RCC 7860 (cell line): ENCODE measurements at regions not wholly inside any gene's neighbourhood (a gene's known extent, or its start where the extent isn't known, plus 50 kb on each side); places are given as distances from the start of the nearest gene placed in this dataset.

Experiments used
- DNase-seq: peaks from one replicate; pipeline ENCODE4 v3.0.0-alpha.2; 2015; ENCODE audit warnings: low spot score
- FAIRE-seq: peaks from 2 replicates; lab custom pipeline; 2012; peaks lifted over from hg19 to GRCh38; lab: Jason Lieb, UNC

DNA sequence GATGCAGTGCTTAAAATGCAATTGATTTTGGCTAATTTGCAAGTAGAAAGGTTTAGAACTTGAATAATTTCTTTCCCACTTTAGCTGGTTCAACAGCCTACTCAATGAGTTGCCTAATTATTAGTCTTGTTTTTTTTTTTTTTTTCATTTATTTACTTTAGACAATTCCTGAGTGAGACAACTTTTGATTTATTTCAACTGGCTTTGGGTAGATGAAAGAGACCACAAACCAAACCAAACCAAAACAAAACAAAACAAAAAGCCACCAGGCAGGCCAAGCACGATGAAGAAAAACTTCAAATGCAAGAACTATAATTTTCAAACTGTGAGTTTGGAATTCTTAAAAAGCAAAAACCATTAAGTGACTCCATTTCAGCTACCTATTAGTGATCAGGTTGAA, 469.9 kb downstream of the GBE1 start:
- no peak for FAIRE-seq
- DNase-seq, result no peak

DNA sequence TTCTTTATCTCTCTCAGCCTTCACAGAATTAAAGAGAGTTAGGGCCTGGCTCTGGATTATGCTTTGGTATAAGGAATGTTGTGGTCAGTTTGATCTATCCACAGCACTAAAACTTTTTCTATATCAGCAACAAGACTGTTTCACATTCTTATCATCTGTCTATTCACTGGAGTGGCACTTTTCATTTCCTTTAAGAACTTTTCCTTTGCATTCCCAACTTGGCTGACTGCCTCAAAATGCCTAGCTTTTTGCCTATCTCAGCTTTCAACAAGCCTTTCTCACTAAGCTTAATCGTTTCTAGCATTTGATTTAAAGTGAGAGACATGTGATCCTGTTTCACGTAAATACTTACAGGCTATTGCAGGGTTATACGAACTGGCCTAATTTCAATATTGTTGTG, 471.8 kb downstream of the GBE1 start:
- DNase-seq (peak; percentile 11), FAIRE-seq (peak; percentile 68)

DNA sequence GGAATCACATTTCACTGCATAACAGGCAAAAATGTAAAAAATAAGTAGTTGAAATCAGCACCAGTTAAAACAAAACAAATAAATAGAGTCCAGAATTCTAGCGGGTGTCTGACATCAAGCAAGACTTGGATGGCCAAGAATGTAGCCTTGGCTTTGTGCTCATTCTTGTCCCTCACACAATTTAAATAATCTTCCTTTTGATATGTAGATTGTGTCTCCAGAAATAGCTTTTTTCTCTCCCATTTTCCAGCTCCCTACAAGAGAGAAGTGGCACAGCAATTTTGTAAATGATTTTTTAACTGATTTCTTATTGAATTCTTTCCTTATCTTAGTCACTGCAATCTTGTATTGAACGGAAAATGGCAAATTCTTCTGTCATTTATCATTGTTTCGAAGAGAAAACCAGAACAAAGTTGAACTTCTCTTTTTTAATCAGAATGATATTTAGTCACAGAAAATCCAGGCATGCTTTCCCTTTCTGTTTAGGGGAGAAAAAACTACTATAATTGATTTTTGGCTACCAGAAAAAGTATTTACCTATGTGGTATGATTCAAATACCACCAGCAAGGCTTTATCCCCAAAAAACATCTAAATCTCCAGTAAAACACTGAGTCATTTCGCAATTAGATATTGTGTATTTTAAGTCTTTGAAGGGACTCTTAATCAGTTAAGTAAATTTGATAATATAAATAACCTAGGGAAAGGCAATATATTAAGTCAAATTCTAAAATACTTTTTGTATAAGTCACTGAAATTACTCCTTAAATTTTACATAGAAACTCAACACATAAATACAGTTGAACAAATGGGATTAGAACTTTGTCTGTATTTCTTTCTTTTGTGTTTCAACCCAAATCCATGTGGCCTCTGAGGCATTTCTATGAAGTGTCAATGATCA, 481.7 kb downstream of the GBE1 start:
- peak; percentile 5 for DNase-seq
- FAIRE-seq, result peak; percentile 62

DNA sequence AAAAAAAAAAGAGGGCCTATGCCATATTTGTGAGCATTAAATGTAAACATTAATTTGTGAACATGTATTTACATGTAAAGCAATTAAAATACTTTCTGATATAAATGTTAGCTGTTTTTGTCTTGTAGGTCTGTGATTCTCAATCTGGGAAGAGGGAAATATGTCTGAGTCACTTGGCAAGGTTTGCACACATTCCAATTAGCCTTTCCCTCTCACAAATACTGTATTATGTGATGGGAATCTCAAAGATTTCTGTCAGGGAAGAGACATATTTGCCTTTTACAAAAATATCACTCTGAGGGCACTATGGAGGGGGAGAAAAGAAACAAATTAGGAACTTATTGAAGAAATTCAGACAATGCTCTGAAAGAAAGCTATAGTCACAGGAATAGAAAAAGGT, 483.6 kb downstream of the GBE1 start:
- DNase-seq, result no peak
- FAIRE-seq, result no peak

DNA sequence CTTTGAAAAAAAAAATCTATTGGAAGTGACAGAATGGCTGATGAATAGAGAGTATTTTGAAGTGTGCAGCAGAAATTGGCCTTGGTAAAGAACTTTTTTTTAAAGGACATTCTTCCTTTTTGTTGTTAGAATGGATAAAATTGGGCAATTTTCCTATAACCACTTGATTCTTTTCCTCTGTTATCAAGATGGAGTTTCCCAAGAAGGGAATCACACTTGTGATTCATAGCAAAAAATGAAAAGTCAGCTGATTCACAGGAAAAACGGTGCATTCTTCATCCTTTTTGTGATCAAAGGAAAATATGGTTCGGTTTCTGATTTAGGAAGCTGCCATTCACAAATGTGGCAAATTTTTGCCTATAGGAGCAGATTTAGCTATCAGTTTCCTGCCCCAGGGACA, 486.8 kb downstream of the GBE1 start:
- no peak for FAIRE-seq
- no peak for DNase-seq

DNA sequence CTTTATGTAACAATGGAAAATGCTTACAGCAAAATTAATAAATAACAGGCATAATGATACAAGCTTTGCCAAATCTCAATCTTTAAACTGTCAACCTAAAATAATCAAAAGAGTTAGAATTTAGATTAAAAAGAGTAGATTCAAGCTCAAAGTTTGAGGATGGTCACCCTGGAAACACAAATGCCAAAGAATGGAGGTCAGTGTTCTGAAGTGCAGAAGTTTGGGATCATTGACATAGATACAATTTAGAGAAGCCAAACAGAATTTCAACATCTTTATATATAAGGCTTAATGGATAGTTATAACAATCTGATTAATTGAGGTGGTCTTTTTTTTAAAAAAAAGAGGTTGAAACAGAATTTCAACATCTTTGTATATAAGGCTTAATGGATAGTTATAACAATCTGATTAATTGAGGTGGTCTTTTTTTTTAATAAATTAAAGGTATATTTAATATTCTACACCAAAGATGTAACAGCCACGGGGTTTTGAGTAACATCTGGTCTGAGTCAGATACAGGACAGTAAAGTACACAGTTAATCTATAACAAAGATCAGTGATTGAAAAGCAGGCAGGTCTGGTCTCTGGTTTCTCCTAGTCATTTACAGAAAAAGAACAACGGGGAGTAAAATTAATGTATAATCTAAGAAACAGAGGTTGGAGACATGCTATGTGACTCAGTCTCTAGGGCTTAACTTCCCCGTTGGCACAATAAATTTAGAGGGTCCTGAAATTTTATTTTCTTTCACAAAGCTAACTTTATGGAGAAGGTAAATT, 490.7 kb downstream of the GBE1 start:
- peak; percentile 99 for FAIRE-seq
- peak; percentile 83 for DNase-seq

DNA sequence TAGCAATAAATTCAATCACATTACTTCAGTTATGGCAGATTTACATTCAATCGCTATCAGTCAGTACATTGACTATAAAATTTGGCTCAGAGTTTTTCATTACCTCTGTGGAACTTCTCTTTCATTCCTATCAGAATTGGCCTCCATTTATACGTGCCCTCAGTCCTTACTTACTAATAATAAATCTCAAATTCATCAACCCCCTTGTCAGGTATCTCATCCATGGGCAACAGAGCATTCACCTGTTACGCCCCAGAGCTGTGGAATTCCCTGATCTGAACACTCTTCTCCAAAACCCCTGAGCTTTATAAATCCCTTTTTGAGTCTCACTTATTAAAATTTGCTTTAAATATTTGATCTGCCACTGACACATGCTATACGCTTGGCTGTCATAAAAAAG, 492.9 kb downstream of the GBE1 start:
- FAIRE-seq (peak; percentile 95), DNase-seq (peak; percentile 53)

DNA sequence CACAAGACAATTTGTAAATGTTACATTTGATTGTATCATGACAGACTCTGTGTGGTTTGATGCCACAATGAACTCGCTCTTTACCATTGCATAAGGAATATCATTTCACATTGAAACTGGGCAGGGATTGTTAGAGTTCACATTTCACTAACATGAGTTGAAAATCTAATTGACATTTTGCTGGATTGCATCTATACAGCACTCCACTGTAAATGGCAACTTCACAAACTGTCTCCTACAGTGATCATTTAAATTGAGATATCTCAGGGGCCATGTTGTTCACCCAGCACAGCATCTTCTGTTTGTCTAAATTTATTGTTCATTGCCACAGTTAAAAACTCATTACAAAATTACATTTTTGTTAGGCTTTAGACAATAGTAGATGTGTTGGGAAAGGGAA, 499.4 kb downstream of the GBE1 start:
- DNase-seq (no peak), FAIRE-seq (no peak)

DNA sequence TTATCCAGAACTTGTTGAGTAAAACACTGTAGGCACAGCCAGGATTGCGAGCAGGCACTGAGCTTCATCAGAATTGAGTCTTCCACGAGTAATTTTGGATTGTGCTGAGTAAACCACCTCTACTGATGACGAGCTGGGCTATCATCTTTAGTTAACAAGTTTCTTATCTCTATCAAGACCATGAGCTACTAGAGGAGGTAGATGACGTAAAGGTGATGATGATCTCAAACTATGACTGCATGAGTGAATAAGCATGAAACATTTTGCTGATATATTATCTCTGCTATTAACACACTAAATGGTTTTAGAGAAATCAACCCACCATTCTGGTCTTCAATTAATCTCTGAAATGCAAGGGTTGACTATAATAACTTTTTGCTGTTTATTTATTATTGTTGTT, 506.0 kb downstream of the GBE1 start:
- FAIRE-seq (no peak), DNase-seq (no peak)

DNA sequence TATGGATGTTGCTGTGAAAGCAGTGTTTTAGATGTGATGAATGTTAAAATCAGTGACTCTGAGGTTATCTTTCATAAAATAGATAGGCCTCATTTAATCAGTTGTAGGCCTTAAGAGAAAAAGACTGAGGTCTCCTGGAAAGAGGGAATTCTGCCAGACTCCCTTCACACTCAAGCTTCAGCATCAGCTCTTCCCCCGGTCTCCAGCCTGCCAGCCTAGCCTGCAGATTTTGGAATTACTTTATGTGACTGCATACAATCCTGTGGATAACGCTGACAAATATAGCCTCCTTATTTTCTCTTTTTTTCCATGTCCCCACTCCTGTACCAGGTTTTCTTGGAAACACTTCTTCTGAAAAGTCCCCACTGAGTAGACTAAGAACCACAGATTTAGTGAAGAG, 510.3 kb downstream of the GBE1 start:
- DNase-seq (no peak), FAIRE-seq (no peak)

DNA sequence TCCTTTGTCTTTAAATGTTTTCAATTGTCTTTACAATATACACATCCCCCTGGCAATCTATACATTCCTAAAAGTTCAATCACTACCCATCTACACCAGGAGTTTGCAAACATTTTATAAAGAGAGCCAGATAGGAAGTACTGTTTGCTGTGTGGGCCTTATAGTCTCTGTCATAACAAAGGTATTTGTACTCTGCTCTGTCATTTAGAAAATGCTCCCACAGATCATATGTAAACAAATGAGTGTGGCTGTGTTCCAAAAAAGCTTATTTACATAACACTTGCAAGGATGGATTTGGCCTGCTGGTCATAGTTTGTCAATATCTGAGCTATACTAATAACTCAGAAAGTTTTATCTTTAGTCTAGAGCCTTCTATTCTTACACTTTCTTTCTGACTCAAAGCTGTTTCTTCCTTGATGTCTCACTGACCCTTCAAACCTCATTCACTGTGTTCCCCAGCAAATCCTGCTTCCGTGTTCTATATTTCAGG, 511.9 kb downstream of the GBE1 start:
- DNase-seq (peak; percentile 20), FAIRE-seq (no peak)

DNA sequence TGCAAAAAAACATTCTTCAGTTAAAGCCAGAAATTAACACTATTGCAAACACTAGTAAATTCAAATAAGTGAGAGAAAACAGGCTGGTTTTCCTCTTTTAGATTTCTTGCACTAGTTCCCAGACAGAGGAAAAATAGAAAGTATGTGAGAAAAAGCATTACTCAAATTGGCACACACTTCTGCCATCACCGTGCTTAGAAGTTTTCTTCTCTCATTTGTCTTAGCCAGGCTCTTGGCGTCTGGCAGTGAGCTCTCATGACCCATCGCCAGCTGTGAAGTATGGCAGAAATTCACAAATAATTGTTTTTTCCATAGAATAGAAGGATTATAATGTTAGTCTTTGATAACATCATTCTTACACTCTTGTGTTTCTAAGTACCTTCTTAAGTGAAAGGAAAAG, 515.9 kb downstream of the GBE1 start:
- no peak for FAIRE-seq
- no peak for DNase-seq

DNA sequence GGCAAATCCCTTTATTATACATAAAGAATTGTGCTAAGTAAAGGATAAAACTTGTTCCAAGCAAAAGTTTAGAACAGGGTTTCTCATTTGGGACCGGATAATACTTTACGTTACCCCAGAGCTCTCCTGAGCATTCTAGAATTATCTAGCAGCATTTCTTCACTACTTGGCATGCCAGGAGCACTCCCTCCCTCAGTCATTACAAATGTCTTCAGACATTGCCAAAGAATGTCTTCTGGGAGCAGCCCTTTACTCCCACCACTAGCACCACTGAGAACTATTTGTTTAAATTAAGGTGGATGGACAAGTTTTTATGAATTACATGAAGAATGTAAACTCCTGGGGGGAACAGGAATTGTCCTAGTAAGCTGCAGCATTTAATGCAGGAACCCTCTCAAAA, 516.4 kb downstream of the GBE1 start:
- FAIRE-seq (no peak), DNase-seq (no peak)

DNA sequence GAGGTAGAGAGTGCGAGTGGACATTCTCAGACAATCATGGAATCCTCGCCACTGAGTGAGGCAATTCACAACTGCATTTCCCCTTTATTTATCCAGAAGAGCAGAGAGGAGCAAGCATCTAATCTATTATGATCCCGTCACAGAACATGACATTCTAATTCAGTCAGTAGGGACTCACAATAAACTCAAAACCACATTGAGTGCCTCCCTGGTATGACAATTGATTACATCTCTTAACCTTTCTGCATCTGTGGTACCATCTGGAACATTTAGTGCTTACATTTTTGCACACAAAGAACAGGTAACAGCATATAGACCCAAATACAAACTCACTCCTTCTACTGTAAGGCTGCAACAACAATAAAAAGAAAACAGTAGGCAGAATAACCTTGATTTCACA, 517.2 kb downstream of the GBE1 start:
- no peak for FAIRE-seq
- no peak for DNase-seq

DNA sequence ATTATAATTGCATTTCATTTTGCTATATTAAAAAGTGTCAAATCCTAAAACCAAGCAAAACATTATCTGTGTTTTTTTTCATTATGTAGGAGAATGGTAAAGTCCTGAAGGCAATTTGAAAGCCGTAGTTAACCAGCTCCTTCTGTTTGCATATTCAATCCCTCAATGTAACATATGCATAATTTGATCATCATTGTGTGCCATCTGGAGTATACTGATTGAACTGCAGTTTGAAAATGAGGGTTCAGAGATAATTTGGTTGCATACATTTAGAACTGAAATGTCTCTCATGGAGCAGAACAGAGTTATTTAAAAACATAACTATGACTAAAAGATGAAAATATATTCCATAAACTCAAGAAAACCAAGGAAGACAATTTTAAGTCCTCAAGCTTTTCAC, 518.6 kb downstream of the GBE1 start:
- DNase-seq (no peak), FAIRE-seq (no peak)

DNA sequence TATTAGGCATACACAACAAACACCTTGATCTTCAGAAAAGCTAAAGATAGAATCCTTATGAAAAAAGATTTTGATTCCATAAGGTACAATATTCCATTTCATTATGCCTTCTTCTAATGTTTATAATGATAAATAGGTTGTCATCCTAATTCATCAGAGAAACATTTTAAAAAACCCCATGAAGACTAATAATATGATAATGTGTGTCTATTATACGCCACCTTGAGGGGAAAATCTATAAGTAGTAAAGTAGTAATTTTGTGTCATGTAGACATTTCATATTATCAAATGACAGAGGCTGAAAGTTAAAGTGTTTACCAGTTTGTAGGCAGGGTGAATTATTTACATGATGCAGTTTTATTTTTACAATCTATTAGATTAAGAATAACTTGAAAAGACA, 524.3 kb downstream of the GBE1 start:
- no peak for FAIRE-seq

DNA sequence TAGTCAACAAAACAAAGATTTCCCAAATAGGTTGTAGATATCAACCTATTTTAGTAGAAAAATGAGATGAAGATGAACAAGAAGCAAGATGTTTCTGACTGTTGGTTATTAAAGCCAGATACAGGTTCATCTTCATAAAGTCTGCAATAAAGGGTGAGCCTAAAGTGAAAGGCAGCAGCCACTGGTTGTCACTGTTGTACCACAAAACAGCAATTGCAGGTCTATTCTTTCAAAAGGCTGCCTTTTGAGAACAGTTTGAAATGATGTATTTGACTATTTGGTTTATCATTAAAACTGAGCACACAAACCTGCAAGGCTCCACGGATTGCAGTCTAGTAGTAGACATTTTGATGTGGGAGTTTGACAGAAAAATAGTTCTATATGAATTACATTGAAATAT, 543.4 kb downstream of the GBE1 start:
- DNase-seq (peak; percentile 25), FAIRE-seq (peak; percentile 80)

More for the DNA sequence above, 524.3 kb downstream of the GBE1 start:
- DNase-seq, result no peak

DNA sequence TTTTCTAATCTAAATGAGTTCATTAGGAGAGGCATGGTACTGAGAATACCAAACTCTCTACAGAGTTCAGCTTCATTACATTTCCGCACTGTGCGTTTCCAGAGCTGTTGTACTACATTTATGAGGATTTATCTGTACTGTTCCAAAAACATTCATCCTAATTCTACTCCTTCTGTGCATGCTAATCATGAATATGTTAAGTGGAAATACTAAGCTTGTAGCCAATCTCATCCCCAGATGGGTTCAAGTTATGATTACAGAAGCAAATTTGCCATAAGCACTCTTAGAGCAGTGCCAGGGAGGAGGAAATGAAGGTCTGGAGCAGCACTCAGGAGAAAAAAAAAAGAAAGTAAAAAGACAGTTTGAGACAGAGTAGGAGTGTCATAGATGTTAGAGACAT, 544.3 kb downstream of the GBE1 start:
- FAIRE-seq, result no peak

DNA sequence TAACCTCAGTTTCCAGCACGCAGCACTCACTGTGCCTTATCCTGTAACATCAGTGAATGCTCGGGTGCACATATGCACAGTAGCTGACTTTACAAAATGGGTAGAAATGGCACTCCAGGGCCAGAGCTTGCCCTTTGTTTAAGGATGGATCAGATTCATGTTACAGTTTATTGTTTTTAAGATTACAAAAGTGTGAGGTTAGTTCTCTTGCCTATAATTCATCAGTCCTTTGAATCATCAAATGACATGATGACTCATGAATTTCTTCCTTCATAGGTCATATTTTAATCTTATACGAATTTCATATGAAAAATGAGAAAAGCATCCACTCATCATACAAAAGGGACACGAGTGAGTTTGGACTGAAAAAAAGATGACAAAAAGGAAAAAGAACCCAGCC, 545.3 kb downstream of the GBE1 start:
- DNase-seq (peak; percentile 51), FAIRE-seq (peak; percentile 88)

More for the DNA sequence above, 544.3 kb downstream of the GBE1 start:
- DNase-seq, result no peak

DNA sequence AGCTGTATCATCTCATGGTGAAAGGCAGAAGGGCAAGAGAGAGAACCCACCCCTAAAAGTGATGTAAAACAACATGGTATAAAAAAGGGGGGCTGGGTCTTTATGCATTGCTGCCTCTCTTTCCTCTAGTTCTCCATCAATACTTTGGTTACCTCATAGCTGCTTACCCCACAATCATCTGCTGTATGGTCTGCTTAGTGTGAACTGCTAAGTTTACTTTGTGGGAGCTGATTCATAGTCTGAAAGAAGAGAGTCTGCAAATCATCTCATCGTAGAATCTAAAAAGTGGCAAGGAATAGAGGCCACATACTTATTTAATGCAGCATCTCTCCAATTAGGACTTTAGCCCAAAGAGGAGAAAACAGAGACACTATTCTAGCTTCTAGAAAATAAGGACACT, 546.8 kb downstream of the GBE1 start:
- DNase-seq, result peak; percentile 10
- FAIRE-seq, result peak; percentile 60

DNA sequence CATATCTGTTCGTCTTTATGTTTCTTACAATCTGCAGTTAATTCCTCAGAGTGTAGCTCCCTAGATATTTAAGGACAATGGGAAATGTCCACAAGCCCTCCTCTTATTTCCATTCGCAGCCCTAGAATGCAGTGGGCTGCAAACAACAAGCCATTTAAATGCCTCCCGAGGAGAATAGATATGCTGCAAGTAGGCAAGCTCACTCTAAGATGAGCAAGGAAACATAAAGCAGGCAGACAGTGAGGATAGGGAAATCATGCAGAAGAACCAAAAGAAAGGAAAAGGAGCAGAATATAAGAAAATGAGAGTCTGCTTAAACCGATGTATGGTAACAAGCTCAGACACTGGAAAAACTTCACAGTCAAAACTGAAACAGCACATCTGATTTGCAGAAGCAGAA, 561.9 kb downstream of the GBE1 start:
- DNase-seq (no peak), FAIRE-seq (no peak)

DNA sequence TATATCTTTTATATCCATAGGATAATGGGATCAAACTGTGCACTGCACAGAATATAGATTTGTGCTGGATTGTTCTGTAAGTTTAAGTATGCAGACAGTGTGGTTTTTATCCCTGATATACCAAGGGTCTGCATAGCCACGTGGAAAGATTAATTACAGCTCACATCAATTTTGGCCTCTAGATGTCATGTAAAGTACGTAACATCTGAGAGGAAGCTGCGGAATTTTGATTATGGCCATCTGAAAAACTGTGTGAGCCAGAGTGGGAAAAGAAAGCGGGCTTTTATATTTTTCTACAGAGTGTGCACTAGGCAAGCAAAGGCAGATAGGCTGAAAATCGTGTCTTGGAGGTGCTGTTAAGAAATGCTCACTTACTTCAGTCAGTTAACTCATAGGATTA, 562.7 kb downstream of the GBE1 start:
- DNase-seq (no peak), FAIRE-seq (no peak)
